Neuronal stem cell (in vitro differentiated cells): ENCODE measurements at regions not wholly inside any gene's neighbourhood (a gene's known extent, or its start where the extent isn't known, plus 50 kb on each side); places are given as distances from the start of the nearest gene placed in this dataset.

Experiments
- DNase-seq: peaks from one replicate; pipeline ENCODE4 v3.0.0-alpha.2; 2013; ENCODE audit warnings: low spot score
- H2AFZ ChIP-seq: one replicate; pipeline ENCODE4 v1.6.1; 2013; ENCODE audit warnings: mild to moderate bottlenecking, low read length, inconsistent platforms
- H2AK5ac ChIP-seq: 2 replicates; pipeline ENCODE4 v1.6.1; 2013; ENCODE audit warnings: low read depth, mild to moderate bottlenecking, inconsistent platforms, low read length, moderate library complexity, mixed read lengths
- H2BK120ac ChIP-seq: 2 replicates; pipeline ENCODE4 v1.6.1; 2013; ENCODE audit warnings: low read depth, mild to moderate bottlenecking, inconsistent platforms, low read length, moderate library complexity, mixed read lengths
- H2BK12ac ChIP-seq: one replicate; pipeline ENCODE4 v1.6.1; 2013; ENCODE audit warnings: low read length, inconsistent platforms
- H2BK15ac ChIP-seq: 2 replicates; pipeline ENCODE4 v1.6.1; 2013; ENCODE audit warnings: mild to moderate bottlenecking, low read length, inconsistent platforms, mixed read lengths
- H2BK5ac ChIP-seq: one replicate; pipeline ENCODE4 v1.6.1; 2013; ENCODE audit warnings: inconsistent platforms, mild to moderate bottlenecking, low read length, moderate library complexity
- H3K14ac ChIP-seq: one replicate; pipeline ENCODE4 v1.6.1; 2013; ENCODE audit warnings: low read length, inconsistent platforms
- H3K18ac ChIP-seq: 2 replicates; pipeline ENCODE4 v1.6.1; 2013; ENCODE audit warnings: low read length, inconsistent platforms
- H3K23ac ChIP-seq: 2 replicates; pipeline ENCODE4 v1.6.1; 2013; ENCODE audit warnings: low read depth, mild to moderate bottlenecking, mixed read lengths, low read length, inconsistent platforms; ENCODE audit not compliant: poor library complexity
- H3K27ac ChIP-seq: replicated peaks from 3 replicates; pipeline ENCODE4 v1.5.1; 2013; ENCODE audit warnings: low read length, inconsistent platforms
- H3K27me3 ChIP-seq, 3 experiments: 2 replicates each; pipeline ENCODE4 v1.6.1; 2013; ENCODE audit warnings: low read length in 3 of 3, mild to moderate bottlenecking in 2 of 3, inconsistent platforms in 1 of 3, low read depth in 1 of 3, mixed read lengths in 1 of 3, moderate library complexity in 1 of 3; ENCODE audit not compliant: control insufficient read depth in 3 of 3, insufficient read depth in 3 of 3
- H3K36me3 ChIP-seq, 2 donors: replicated peaks in 1 of 2; 2 replicates each; pipeline ENCODE4 v1.6.1; 2013; ENCODE audit warnings: low read length in 2 of 2; ENCODE audit not compliant: control insufficient read depth in 2 of 2, insufficient read depth in 2 of 2
- H3K4ac ChIP-seq: 2 replicates; pipeline ENCODE4 v1.6.1; 2013; ENCODE audit warnings: inconsistent platforms, mild to moderate bottlenecking, low read length, moderate library complexity
- H3K4me1 ChIP-seq, 2 donors: 1 replicate in 1 of 2; 2 replicates in 1 of 2; pipeline ENCODE4 v1.6.1; 2013; ENCODE audit warnings: low read length in 2 of 2, low read depth in 1 of 2; ENCODE audit not compliant: control insufficient read depth in 2 of 2, insufficient read depth in 1 of 2
- H3K4me2 ChIP-seq: one replicate; pipeline ENCODE4 v1.6.1; 2013; ENCODE audit warnings: mild to moderate bottlenecking, low read length, inconsistent platforms; ENCODE audit not compliant: insufficient read depth, poor library complexity, severe bottlenecking
- H3K4me3 ChIP-seq, 2 donors: 2 replicates each; pipeline ENCODE4 v1.5.1; 2013; ENCODE audit warnings: low read length in 2 of 2, mild to moderate bottlenecking in 2 of 2, inconsistent platforms in 1 of 2, moderate library complexity in 1 of 2
- H3K79me1 ChIP-seq: one replicate; pipeline ENCODE4 v1.6.1; 2013; ENCODE audit warnings: low read depth, mild to moderate bottlenecking, inconsistent platforms, low read length, moderate library complexity
- H3K9ac ChIP-seq: one replicate; pipeline ENCODE4 v1.6.1; 2013; ENCODE audit warnings: mild to moderate bottlenecking, low read depth, low read length, inconsistent platforms; ENCODE audit not compliant: poor library complexity
- H3K9me3 ChIP-seq, 2 donors: replicated peaks in 1 of 2; 2 replicates each; pipeline versions ENCODE3 to v1.6.1; 2013; ENCODE audit warnings: low read length in 2 of 2, mild to moderate bottlenecking in 2 of 2, inconsistent platforms in 1 of 2, low read depth in 1 of 2, mixed read lengths in 1 of 2, moderate library complexity in 1 of 2; ENCODE audit not compliant: control insufficient read depth in 2 of 2, insufficient read depth in 1 of 2
- H4K8ac ChIP-seq: one replicate; pipeline ENCODE4 v1.6.1; 2013; ENCODE audit warnings: low read depth, mild to moderate bottlenecking, inconsistent platforms, low read length, moderate library complexity
- H4K91ac ChIP-seq: one replicate; pipeline ENCODE4 v1.6.1; 2013; ENCODE audit warnings: low read length, low read depth, mild to moderate bottlenecking, inconsistent platforms; ENCODE audit not compliant: poor library complexity
- WGBS, 2 donors: extraction: QIAGEN DNeasy Blood & Tissue Kit; methylation state at CpG; one replicate each; pipeline ENCODE4 v1.1.7; 2013; ENCODE audit warnings: missing lambda C conversion rate in 2 of 2, mixed read lengths in 1 of 2; ENCODE audit not compliant: insufficient read length in 2 of 2, insufficient replicate concordance in 1 of 2; ENCODE audit errors: extremely low coverage in 2 of 2; 5-methylcytosine and 5-hydroxymethylcytosine counted together

GRCh38 chr1:227374846-227375245 is 56.6 kb upstream of the CDC42BPA start:
- no peaks in the 10 kb centered on the region for H3K79me1 ChIP-seq
- H4K8ac ChIP-seq: no peak overlapping the region
- H3K36me3 ChIP-seq: no peaks in the 10 kb centered on the region
- H3K27ac ChIP-seq: no peak overlapping the region
- no peak for DNase-seq
- no peak overlapping the region for H2BK120ac ChIP-seq
- no peak overlapping the region for H3K18ac ChIP-seq
- no peak overlapping the region for H3K4ac ChIP-seq
- H2AK5ac ChIP-seq: no peak overlapping the region
- H3K9me3 ChIP-seq: no peaks in the 10 kb centered on the region
- no peak overlapping the region for H3K23ac ChIP-seq
- no peak overlapping the region for H4K91ac ChIP-seq
- no peak overlapping the region for H3K14ac ChIP-seq
- H3K4me3 ChIP-seq: no peak overlapping the region
- WGBS, 2 donors: no CpG with 5 or more reads among the region's 1 CpG
- H3K4me1 ChIP-seq: peaks cover 8 to 12% of the 10 kb centered on the region in 2 donors
- H2AFZ ChIP-seq: no peak overlapping the region
- no peak overlapping the region for H2BK15ac ChIP-seq
- no peak overlapping the region for H3K4me2 ChIP-seq
- H3K27me3 ChIP-seq: no peaks in the 10 kb centered on the region
- no peak overlapping the region for H2BK5ac ChIP-seq
- H3K9ac ChIP-seq: no peak overlapping the region
- H2BK12ac ChIP-seq: no peak overlapping the region

GRCh38 chr1:227372726-227373130 is 54.4 kb upstream of the CDC42BPA start:
- no peak overlapping the region for H4K8ac ChIP-seq
- H3K4me2 ChIP-seq: no peak overlapping the region

GRCh38 chr1:227370533-227371254 is 52.4 kb upstream of the CDC42BPA start:
- no CpG with 5 or more reads among the region's 10 CpGs for WGBS, 2 donors
- Histone ChIP-seq H2BK12ac (no peak overlapping the region), H3K4me2 (no peak overlapping the region), H3K4ac (no peak overlapping the region), H3K27me3 (no peaks in the 10 kb centered on the region), H2BK120ac (no peak overlapping the region), H4K8ac (no peak overlapping the region), H2BK5ac (no peak overlapping the region), H4K91ac (no peak overlapping the region), H3K9me3 (peaks cover 0 to 2% of the 10 kb centered on the region in 2 donors), H2BK15ac (no peak overlapping the region), H3K79me1 (peaks cover 2% of the 10 kb centered on the region), H3K9ac (no peak overlapping the region), H3K23ac (no peak overlapping the region), H3K4me1 (peaks cover 4 to 7% of the 10 kb centered on the region in 2 donors), H3K14ac (no peak overlapping the region), H3K36me3 (no peaks in the 10 kb centered on the region), H3K18ac (no peak overlapping the region), H2AFZ (peak overlapping the region; percentile 58), H2AK5ac (no peak overlapping the region), H3K4me3 (no peak overlapping the region), H3K27ac (no peak overlapping the region)
- no peak for DNase-seq

More at GRCh38 chr1:227372726-227373130, 54.4 kb upstream of the CDC42BPA start:
- H3K9ac ChIP-seq: no peak overlapping the region
- no peaks in the 10 kb centered on the region for H3K36me3 ChIP-seq
- H3K4me3 ChIP-seq: no peak overlapping the region
- H3K4ac ChIP-seq: no peak overlapping the region
- WGBS, 2 donors: no CpG with 5 or more reads among the region's 1 CpG
- H3K9me3 ChIP-seq: no peaks in the 10 kb centered on the region
- no peak overlapping the region for H2BK120ac ChIP-seq
- no peak overlapping the region for H2BK15ac ChIP-seq
- no peak overlapping the region for H3K27ac ChIP-seq
- H3K23ac ChIP-seq: no peak overlapping the region
- no peak overlapping the region for H2BK5ac ChIP-seq
- H3K4me1 ChIP-seq: peaks cover 6 to 9% of the 10 kb centered on the region in 2 donors
- no peak overlapping the region for H2AK5ac ChIP-seq
- H3K14ac ChIP-seq: no peak overlapping the region
- DNase-seq: no peak
- no peaks in the 10 kb centered on the region for H3K27me3 ChIP-seq
- no peak overlapping the region for H4K91ac ChIP-seq
- no peak overlapping the region for H2BK12ac ChIP-seq
- no peak overlapping the region for H3K18ac ChIP-seq
- no peak overlapping the region for H2AFZ ChIP-seq
- H3K79me1 ChIP-seq: no peaks in the 10 kb centered on the region

- Histone ChIP-seq H3K36me3 (no peaks in the 10 kb centered on the region), H3K23ac (no peak overlapping the region), H4K91ac (no peak overlapping the region), H2AK5ac (no peak overlapping the region), H3K18ac (no peak overlapping the region), H4K8ac (no peak overlapping the region), H2AFZ (no peak overlapping the region), H3K27ac (no peak overlapping the region), H3K9me3 (peaks cover 0 to 5% of the 10 kb centered on the region in 2 donors), H3K9ac (no peak overlapping the region), H3K4me1 (peaks cover 4 to 7% of the 10 kb centered on the region in 2 donors), H2BK120ac (no peak overlapping the region), H3K79me1 (peaks cover 2% of the 10 kb centered on the region), H2BK5ac (no peak overlapping the region), H3K27me3 (no peaks in the 10 kb centered on the region), H2BK15ac (no peak overlapping the region), H3K14ac (no peak overlapping the region), H2BK12ac (no peak overlapping the region), H3K4ac (no peak overlapping the region), H3K4me2 (no peak overlapping the region), H3K4me3 (no peak overlapping the region)
- no peak for DNase-seq
- WGBS, 2 donors: no CpG with 5 or more reads among the region's 6 CpGs
Measured at GRCh38 chr1:227369102-227369760, 50.9 kb upstream of the CDC42BPA start.
